Kidney (tissue), 13 donors: ENCODE measurements at regions not wholly inside any gene's neighbourhood (a gene's known extent, or its start where the extent isn't known, plus 50 kb on each side); places are given as distances from the start of the nearest gene placed in this dataset.

ENCODE experiments used
- DNase-seq, 5 donors: peaks; one replicate each; pipeline ENCODE4 v3.0.0-alpha.2; 2013 to 2020
- FAIRE-seq: peaks from 2 replicates; lab custom pipeline; 2012; peaks lifted over from hg19 to GRCh38; lab: Jason Lieb, UNC
- H3K27ac ChIP-seq, 2 donors: one replicate each; pipeline ENCODE4 v1.7.0; 2013; ENCODE audit warnings: low read depth in 2 of 2, low read length in 2 of 2, inconsistent platforms in 1 of 2
- H3K27me3 ChIP-seq: one replicate; pipeline ENCODE4 v1.7.1; 2013; ENCODE audit warnings: low read length, inconsistent platforms; ENCODE audit not compliant: control insufficient read depth, insufficient read depth
- H3K36me3 ChIP-seq, 3 donors: one replicate each; pipeline versions ENCODE4 v1.7.0 to v1.7.1; 2013; ENCODE audit warnings: low read length in 3 of 3, control low read depth in 1 of 3, inconsistent platforms in 1 of 3; ENCODE audit not compliant: insufficient read depth in 3 of 3, control insufficient read depth in 2 of 3
- H3K4me1 ChIP-seq, 3 donors: one replicate each; pipeline versions ENCODE4 v1.7.0 to v1.7.1; 2013; ENCODE audit warnings: low read length in 3 of 3, inconsistent platforms in 1 of 3, low read depth in 1 of 3; ENCODE audit not compliant: control insufficient read depth in 2 of 3, insufficient read depth in 2 of 3
- H3K4me3 ChIP-seq, 3 donors: one replicate each; pipeline versions ENCODE4 v1.7.0 to v1.8.1; 2013; ENCODE audit warnings: low read length in 3 of 3, control low read depth in 1 of 3, inconsistent platforms in 1 of 3
- H3K9ac ChIP-seq, 3 donors: one replicate each; pipeline versions ENCODE4 v1.7.0 to v1.7.1; 2013; ENCODE audit warnings: low read length in 3 of 3, control low read depth in 1 of 3, inconsistent platforms in 1 of 3
- H3K9me3 ChIP-seq, 3 donors: one replicate each; pipeline versions ENCODE4 v1.7.0 to v1.7.1; 2013; ENCODE audit warnings: low read length in 3 of 3, control low read depth in 1 of 3, inconsistent platforms in 1 of 3; ENCODE audit not compliant: control insufficient read depth in 2 of 3, insufficient read depth in 1 of 3
- CTCF ChIP-seq: IDR thresholded peaks from 3 replicates; pipeline ENCODE4 v1.5.1; 2012; ENCODE audit warnings: mild to moderate bottlenecking, moderate library complexity, borderline replicate concordance; ENCODE audit not compliant: insufficient read depth; ENCODE audit errors: extremely low read depth
- intact Hi-C: fragments of 100-400 bp; cut with DNase I; formaldehyde crosslinking; loops from one replicate; pipeline ENCODE4 v1.11.1; 2022
- donor health status: control.
- donor health status: control.
- donor health status: control.
- donor health status: control.
- donor health status: control.
- donor health status: DM: yes; HTN: yes; CAD: no.
- donor health status: Normal renal cell carcinoma (clear cell type).

DNA sequence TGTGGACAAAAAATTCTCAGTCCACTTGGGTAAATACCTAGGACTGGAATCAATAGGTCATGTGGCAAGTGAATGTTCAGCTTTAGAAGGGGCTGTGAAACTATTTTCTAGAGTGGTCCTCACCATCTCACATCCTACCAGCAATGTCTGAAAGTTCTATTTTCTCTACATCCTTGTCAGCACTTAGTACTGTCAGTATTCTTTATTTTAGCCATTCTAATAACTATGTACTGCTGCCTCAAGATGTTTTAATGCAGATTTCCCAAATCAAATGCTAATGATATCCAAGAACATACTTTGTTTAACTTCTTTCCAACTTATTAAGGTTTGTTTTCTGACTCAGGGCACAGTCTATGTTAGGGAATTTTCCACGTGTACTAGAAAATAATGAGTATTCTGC lies 317.0 kb downstream of the BRD1 start:
- H3K27me3 ChIP-seq: no peaks in the 10 kb centered on the region
- no peaks in the 10 kb centered on the region for H3K36me3 ChIP-seq
- FAIRE-seq: no peak
- intact Hi-C loops: no loop called here
- DNase-seq: no peak
- TF ChIP-seq CTCF: no peak
- no peak overlapping the region for H3K4me3 ChIP-seq
- H3K9me3 ChIP-seq: peaks cover 0 to 5% (median 4%) of the 10 kb centered on the region in 3 donors
- H3K27ac ChIP-seq: no peak overlapping the region
- H3K9ac ChIP-seq: no peak overlapping the region
- H3K4me1 ChIP-seq: no peaks in the 10 kb centered on the region

GRCh38 chr22:49509016-49509415 lies 318.7 kb downstream of the BRD1 start:
- H3K27me3 ChIP-seq: no peaks in the 10 kb centered on the region
- H3K9me3 ChIP-seq: peaks cover 0 to 5% (median 4%) of the 10 kb centered on the region in 3 donors
- no peaks in the 10 kb centered on the region for H3K4me1 ChIP-seq
- intact Hi-C loops: no loop called here
- H3K4me3 ChIP-seq: no peak overlapping the region
- no peaks in the 10 kb centered on the region for H3K36me3 ChIP-seq
- FAIRE-seq (no peak), DNase-seq (no peak)
- TF ChIP-seq CTCF: no peak
- no peak overlapping the region for H3K9ac ChIP-seq
- no peak overlapping the region for H3K27ac ChIP-seq

DNA sequence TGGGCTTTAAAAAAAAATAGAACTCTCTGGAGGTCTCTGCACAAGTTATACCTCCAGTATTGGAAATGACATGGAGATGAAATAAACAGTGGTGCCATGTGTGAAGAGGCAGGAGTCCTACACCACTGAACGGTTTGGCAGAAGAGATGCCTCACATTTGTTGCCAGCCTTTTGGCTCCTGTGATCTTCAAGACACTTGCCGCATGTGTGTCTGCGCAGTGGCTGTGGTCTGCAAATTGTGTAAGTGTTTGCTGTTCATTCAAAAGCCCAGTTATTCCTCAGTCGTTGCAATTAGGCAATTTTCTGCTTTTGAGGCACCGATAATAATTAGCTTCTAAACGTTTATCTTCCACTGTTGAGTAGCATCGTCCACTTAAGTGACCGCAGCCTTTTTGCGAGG lies 319.1 kb downstream of the BRD1 start:
- no peak for FAIRE-seq

More for the DNA sequence above, 319.1 kb downstream of the BRD1 start:
- Histone ChIP-seq H3K27me3 (no peaks in the 10 kb centered on the region), H3K9ac (no peak overlapping the region), H3K4me1 (no peaks in the 10 kb centered on the region), H3K9me3 (peaks cover 0 to 5% (median 4%) of the 10 kb centered on the region in 3 donors), H3K4me3 (no peak overlapping the region), H3K27ac (no peak overlapping the region), H3K36me3 (no peaks in the 10 kb centered on the region)
- DNase-seq: no peak
- TF ChIP-seq CTCF: no peak
- intact Hi-C loops: no loop called here
